Activated CD4-positive, alpha-beta T cell treated with anti-CD3 and anti-CD28 coated beads for 48 hours (primary cell): ENCODE measurements at regions not wholly inside any gene's neighbourhood (a gene's known extent, or its start where the extent isn't known, plus 50 kb on each side); places are given as distances from the start of the nearest gene placed in this dataset.
"Not testable (repeated sequence)": the region's sequence is repeated elsewhere in the genome, so short reads cannot be mapped to it uniquely, and the experiment has no call there.

ENCODE experiments used
- DNase-seq: peaks from one replicate; pipeline ENCODE4 v3.0.0-alpha.2; 2020

DNA sequence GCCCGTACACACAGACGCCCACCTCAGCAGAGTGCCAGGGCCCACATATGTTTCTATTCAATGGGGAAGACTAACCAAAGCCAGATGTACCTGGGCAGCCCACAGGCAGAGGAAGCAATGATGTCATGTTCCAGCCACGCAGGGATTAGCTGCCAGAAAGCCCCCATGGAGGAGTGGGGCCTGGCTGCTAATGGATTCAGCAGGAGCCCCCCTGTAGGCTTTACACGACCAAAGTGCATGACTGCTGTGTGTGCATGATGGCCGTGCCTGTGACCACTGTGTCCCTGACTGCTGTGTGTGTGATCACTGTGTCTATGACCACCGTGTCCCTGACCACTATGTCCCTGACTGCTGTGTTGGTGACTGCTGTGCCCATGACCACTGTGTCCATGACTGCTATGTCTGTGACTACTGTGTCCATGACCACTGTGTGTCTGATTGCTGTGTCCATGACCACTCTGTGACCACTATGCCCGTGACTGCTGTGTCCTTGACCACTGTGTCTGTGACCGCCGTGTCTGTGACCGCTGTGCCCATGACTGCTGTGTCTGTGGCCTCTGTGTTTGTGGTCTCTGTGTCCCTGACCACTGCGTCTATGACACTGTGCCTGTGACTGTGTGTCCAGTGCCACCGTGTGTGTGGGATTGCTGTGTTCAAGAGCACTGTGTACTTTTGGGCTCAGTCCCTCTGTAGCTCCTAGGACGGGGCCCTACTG lies 409.3 kb downstream of the RPS24 start:
- DNase-seq = no peak

DNA sequence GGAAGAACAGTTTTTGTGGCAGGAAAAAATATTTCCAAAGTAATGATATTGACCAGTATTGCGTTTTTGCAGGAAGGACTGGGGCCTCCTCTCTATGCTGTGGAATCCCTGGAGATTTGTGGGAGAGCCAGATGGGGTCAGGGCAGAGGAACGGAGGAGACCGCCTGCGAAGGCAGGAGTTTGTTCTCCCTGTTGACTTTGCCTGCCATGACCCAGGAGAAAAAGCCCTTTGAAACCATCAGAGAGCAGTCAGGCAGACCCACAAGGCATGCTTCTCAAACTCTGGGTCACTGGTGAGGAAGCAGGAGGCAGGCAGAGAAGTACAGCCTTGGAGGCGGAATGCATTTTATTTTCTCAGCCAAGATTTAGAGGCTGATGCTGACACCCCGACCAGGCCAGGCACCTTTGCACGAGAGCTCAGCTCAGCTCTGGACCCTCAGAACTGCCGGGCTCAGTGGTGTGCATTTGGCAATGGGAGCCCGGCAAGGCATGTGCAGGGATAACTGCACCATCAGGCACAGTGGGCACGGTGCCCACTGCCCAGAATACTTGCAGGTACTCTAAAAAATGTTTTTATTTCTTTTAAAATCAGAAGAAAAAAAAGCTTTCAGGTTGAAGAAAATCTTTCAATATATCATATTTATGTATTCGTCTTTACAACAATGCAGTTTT lies 410.4 kb downstream of the RPS24 start:
- no peak for DNase-seq

DNA sequence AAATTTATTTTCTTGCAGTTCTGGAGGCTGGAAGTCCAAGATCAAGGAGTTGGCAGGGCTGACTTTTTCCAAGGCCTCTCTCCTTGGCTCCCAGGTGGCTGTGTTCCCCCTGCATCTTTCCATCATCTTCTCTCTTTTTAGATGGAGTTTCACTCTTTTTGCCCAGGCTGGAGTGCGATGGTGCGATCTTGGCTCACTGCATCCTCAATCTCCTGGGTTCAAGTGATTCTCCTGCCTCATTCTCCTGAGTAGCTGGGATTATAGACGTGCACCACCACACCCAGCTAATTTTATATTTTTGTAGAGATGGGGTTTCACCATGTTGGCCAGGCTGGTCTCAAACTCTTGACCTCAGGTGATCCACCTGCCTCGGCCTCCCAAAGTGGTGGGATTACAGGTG lies 411.1 kb downstream of the RPS24 start:
- DNase-seq = not testable (repeated sequence)

DNA sequence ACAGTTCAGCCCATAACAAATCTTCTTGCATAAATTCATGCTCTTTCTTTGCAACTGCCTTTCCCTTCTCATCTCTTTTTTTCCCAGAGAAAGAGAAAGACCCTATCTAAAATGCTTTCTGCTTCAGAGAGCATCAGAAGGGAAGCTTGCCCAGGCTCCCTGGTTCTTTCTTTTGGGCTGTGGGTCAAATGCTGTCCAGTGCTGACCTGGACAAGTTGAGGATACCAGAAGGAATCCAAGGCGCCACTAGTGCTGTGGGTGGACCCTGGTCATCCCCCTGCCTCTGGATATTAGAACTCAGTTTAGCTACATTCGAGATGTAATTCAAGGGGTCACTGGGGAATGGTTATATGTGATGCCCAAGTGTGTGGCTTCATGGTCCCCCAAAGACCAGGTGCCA lies 411.6 kb downstream of the RPS24 start:
- no peak for DNase-seq

DNA sequence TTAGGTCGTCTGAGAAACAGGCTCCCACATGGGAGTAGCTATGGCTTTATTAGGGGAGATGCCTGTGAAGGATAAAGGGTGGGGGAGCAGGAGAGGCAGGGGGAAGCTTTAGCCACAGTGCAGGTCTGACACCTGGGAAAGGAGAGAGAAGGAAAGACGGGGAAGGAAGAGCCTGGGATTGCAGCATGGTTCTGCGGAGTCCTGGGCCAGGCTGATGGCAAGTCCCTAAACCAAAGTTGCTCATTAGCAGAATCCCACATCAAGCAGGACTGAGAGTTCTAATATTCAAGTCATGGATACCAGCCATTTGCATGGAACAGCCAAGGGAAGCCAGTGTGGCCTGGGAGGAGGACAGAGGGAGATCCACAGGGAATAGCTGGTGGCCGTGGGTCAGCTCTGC lies 414.8 kb downstream of the RPS24 start:
- DNase-seq = no peak

DNA sequence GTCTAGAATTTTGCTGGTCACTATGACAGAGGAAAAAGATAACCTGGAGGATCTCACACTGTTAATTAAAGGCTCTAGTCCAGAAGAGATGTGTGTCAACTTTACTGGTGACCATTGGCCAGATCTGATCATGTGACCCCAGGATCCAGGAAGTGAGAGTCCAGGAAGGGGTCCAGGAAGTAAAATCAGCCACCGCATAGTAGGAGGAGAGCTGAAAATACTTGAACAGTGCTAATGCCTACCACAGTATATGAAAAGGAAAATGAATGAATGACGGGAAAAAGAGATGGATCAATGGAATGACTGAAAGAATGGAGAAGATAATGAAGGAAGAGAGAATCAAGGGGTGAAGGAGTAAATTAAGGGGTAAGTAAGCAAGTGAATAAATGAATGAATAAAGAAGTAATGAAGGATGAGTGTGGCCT lies 415.3 kb downstream of the RPS24 start:
- no peak for DNase-seq

DNA sequence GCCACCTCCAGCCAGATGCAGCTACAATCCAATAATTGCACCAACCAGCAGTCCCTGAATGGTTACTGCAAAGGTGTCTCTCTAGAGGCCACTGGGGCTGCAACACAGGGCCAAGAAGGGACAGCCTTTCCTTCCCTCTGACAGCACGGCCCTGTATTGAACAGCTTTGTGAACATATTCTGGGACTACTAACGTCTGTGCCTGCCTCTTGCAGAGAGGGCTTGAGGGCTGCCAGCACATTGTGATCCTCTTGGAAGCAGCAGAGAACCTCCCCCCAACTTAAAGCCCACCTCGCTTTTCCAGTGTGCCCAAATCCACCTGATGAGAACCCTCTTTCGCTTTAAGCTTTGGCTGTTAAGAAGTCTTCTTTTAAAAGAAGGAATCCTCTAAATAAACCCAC lies 415.9 kb downstream of the RPS24 start:
- DNase-seq = no peak

DNA sequence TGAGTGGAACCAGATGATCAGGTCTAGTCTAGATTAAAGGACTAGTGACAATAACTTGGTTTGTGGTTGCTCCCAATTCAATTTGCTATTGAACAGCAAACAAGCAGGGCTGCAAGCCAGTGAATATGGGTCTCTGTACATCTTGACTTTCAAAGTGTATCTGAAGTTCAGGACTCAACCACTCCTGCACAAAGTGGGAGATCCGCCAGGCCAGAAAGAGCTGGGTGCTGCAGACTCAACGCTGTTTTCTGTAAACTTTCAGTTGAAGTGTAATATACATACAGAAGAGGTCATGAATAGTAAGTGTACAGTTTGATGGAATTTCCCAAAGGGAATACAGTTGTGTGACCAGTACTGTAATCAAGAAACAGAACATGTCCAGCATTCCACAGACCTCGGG lies 416.6 kb downstream of the RPS24 start:
- DNase-seq = no peak

DNA sequence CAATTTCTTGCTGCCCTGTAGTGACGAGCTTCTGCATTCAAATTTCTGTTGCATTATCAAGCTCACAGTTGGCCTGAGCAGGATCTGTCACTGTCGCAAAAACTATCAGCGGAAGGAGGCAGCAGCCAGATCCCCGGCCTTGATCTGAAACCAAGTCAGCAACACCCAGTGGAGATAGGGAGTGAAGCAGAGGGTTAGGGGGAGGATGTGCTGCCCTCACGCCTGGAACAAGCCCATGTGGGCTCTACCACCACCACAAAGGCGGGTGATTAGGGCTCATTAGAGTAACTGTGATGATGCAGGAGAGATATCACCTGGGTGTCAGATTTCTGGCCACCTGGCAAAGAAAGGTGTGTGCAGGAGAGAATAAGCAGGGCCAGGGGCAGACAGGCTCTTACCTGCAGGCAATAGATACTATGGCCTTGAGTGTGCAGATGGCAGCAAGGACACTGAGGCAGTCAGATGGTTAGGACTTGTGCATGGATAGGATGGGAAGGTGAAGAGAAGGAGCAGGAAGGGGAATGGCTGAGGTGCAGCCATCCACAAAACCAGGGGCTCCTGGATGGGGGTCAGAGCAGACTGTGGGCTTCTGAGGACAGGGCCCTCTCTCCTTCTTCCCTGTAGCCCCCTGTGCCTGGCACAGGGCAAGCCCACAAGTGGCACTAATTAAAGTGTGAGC lies 417.3 kb downstream of the RPS24 start:
- no peak for DNase-seq

DNA sequence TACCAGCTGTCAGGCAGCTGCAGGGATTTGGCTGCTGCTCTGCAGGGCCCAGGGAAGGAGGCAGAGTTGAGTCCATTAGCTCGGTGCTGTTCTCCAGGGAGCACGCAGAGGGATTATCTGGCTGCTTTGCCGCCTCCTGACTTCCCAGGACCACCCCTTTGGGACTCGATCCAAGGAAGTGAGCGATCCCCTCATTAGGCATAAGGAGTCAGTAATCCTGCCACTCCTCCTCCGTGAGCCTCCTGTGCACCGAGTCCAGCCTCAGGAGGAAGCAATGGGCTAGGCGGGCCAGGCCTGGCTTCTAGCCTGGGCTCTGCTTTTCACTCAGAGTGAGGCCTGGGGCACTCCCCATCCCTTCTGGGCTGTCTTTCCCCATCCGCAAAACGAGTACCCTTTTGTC lies 417.9 kb downstream of the RPS24 start:
- no peak for DNase-seq

DNA sequence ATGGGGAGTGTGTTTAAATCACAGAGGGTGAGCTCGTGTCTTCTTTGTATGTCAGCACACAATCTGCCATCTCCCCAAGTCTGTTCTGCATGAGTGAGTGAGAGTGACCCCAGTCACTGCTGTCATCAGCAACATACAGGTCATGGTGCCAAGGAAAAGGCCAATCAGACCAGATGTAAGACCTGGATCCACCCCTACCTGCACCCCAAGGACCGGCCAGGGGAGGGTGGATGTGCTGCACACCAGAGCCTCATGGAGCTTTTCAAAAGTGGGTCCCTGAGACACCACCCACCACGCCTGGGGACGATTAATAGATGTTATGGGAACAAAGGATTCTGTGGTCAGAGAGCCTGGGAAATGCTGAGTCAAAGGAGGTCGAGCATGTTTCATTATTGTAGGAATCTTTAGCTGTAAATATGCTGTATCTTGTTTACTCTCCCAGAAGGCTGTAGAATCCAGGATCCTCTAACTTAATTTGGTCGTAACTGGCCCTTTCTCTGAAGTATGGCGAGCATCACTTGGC lies 420.5 kb downstream of the RPS24 start:
- DNase-seq = no peak

DNA sequence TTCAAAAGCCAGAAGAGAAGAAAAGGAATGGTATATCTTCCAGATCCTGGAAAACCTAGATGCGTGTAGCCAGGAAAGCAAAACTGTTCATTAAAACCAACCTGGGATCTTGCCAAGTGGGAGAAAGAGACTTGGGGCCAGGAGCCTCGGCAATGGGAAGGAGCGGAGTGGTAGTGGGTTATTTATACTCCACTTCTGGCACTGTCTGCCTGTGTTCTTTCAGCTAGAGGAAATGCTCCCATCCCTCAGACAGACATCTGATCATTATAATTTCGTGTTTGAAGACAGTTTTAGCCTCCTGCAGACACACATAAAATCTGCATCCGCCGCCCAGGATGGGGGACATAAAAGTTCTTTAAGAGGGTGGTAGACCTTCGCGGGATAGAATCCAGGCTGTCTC lies 421.6 kb downstream of the RPS24 start:
- DNase-seq = no peak

DNA sequence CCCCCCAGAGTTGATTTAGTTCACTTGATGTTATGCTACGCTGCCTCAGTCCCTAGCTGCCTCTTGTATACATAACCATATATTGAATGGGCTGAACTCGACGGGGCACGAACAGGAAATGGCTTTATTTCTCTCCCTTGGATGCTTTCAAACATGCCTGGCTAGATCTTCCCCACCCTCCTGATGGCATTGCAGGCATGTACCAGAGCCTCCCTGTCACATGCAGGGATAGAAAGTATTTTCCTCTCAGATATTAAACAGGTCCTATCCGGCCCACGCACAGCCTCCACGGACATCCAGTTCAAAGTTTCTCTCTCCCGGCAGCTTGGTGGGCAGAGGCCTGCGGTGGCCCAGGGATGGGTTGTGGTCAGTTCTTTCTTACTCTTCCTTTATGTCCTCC lies 422.1 kb downstream of the RPS24 start:
- no peak for DNase-seq

DNA sequence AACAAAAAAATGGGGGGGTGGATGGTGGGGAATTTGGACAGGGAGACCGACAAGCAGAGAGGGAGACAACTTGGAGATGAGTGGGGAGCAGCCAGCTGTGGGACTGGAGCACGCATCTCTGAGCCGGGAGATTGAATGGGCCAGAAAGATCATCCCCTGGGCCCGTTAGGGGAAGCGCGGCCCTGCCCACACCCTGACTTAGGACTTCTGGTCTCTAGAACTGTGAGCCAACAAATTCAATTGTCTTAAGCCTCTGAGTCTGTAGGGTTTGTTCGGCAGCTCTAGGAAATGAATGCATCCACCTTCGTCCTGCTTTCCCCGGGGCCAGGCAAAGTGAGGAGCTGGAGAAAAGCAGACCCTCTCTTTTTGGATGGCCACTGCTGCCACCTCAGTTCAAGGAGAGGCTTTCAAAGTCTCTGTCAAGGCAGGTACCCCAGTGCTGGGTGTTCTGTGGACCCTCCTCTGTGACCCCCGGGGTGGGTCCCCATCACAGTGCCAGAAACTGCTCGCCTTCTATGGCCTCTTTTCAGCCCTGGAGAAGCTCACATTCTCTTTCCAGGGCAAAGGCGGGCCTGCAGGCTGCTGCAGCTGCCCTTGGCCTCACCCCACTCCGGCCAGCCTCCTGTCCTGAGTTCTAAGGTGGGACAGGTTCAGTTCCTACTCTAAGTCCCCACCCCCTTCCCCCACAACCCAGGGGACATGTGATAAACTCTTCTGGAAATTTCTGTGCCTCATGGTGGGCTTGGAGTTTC lies 423.2 kb downstream of the RPS24 start:
- DNase-seq = no peak

DNA sequence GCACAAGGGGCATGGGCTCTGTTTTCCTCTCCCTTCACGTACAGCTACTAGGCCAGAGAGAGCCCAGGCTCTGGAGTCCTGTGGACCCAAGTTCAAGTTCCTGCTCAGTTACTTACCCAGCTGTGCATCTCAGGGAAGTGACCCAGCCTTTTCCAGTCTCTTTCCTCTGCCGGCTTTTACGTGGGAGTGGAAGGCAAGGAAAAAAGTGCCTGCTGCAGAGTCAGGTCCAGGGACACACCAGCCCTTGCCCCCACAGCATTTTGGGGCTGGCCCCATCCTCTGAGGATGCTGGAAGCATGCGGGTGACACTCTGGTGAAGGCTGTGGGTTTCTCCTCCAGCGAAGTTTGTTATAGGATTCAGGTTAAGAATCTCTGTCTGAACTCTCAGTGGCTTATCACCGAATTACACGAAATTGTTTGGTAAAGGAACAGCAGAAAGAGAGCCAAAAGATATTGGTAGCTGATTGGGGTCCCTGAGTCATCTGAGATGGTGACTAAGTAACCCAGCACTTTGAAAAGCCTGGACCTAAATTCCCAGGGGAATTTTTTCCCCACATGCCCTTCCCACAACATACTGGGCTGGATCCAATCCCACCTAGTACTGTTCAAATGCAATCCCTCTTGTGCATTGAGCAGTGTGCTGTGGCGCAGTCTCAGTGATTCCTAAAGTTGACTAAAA lies 424.3 kb downstream of the RPS24 start:
- DNase-seq = no peak

DNA sequence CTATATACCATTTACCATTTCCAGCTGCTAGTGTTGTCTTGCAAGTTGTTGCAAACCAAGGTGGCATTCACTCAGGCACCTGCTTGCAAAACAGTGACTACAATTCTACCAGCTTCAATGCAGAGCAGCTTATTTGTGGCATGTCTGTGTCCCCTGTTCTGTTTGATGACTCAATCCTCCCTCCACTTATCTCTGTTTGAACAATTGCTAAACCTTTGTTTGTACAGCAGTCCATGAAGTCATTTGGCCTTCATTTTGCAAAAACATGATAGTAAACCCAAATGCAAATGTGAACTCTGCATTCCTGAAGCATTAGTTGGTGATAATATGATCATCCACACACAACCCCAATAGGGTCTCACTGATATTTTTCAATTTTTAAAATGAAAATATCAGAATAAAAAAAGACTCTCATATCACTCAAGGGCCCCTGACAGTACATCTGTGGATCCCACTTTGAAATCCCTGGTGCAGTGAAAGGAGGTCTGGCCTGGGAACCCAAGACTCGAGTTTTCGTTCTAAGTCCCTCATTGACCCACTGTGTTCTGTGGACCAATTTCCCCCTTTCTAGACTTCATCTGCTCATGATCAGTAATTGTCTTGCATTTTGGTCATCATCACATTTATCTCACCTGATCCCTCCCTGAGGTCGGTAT lies 425.4 kb downstream of the RPS24 start:
- no peak for DNase-seq

DNA sequence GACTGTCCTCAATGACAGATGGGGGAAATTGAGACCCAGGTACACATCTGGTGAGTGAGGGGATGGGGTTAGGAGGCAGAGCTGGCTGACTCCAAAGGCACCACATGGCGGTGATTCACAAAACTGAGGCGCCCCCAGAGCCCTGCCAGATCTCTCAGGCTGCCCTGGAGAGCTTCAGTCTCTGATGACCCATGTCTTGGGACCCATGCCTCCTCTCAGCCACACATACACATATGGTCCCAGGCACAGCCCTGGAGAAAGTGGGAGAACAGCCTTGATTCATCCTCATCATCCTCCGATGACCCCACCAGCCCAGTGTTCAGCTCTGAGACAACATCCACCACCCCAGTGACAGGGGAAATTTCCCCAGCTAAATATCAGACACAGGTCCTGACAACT lies 426.0 kb downstream of the RPS24 start:
- no peak for DNase-seq

DNA sequence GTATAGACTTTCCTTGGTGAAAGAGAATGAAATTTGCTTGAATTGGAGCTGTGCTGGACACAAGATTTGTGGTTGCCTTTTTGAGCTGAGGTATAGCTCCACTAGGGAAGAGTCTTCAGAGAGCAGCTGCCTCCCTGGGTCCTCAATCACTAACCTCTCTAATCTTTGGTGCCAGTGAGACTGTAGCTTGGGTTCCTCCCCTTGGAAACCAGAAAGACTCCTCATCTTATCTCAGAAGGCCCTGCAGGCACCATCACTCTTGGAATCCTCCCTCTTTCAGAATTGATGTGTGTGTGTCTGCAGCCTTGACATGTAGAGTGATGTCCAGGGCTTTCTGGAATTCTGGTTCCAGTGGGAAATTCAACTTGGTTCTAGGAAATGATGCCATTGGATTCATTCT lies 426.5 kb downstream of the RPS24 start:
- DNase-seq = no peak

DNA sequence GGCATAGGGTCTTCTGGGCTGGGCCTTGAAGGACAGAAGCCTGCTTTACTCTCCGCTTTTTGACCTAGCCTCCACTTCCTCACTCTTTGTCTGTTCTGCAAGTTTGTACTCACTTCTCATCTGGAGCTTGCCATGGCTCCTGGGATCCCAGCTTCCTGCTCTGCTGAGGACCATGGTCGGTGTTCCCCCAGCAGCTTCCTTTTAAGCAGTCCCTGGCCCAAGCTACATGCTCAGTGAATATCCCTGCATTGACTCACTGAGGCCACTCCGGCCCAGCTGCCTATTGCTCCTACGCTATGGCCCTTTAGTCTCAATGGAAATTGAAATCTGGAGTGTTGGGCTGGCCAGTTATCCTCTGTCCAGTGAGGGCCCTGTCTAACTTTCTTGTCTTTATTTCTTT lies 427.7 kb downstream of the RPS24 start:
- no peak for DNase-seq

DNA sequence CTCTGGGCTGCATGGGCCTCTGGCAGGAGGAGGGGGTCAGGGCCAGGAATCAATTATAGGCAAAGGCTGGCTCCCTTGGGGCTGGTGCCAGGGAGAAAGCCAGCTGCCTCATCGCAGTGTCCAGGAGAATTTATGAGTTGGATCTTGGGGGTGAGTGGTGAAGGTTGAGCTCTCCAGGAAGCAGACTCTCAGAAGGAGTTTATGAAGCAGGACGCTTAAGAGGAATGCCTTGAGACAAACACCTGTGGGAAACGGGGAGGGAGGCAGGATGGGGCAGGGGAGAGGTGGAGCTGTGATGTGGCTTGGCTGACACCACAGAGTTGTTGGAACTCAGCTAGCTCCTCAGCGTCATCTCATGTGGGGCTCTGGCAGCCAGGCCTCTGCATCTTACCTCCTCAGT lies 428.5 kb downstream of the RPS24 start:
- no peak for DNase-seq

DNA sequence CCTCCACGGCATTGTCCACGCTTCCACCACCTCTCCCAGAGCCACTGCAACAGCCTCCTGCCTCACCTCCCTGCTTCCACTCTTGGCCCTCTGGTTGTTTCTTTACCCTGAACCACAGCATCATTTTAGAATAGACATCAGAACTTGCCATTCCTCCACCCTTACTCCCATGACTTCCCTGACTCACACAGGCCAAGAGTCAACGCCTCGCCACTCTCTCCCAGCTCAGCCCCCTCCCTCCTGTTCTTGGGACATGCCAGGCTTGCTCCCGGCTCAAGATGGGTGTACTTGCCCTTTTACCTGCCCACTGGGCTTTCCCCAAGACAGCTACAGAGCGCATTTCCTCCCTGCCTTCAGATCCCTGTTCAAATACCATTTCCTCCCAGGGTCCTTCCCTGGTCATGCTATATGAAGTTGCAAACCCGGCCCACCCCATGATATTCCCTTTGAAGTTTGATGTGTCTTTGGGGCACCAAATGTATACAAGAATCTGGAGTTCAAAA lies 429.1 kb downstream of the RPS24 start:
- no peak for DNase-seq
